NCI-H69 (cell line): ENCODE measurements at regions not wholly inside any gene's neighbourhood (a gene's known extent, or its start where the extent isn't known, plus 50 kb on each side); places are given as distances from the start of the nearest gene placed in this dataset.
"Not testable (repeated sequence)": the region's sequence is repeated elsewhere in the genome, so short reads cannot be mapped to it uniquely, and the experiment has no call there.

Source experiments
- DNase-seq: peaks from one replicate; lab custom pipeline; 2025; lab: John Stamatoyannopoulos, UW

DNA sequence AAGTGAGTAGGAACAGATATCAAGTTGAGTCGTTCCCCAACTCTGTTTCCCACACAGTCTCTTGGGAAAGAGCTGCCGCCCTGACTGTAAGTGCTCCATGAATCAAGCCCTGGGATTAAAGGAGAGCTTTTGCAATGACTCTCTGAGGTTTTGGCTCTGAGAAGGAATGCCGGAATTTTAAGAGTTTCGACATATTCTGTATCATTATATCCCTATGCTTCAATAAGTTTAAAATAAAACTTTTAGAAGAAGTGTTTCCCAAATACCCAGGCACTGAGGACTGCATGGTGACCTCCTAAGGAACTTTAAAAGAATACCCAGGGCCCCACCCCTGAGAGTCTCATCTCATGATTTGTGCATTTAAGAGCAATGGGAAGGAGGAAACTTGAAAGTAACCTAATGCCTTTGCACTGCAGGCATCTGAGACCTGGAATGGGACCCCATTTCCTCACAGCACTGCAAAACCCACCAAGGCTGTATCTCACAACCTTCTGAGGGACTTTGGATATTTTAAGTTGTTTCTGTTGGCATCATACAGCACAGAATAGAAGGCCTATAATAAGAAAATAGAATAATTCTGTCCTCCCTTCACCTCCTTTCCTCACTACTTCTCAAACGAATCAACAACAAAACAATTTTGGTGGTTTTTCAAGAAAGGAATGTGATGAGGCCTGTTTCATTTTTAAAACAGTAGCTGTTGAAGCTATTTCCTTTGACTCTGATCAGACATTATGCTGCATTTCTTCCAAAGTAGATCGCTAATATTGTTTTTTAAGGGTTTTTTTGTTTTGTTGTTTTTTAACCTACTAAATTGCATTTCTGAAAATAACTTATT is 121.2 kb downstream of the GASK1B start:
- DNase-seq = no peak

DNA sequence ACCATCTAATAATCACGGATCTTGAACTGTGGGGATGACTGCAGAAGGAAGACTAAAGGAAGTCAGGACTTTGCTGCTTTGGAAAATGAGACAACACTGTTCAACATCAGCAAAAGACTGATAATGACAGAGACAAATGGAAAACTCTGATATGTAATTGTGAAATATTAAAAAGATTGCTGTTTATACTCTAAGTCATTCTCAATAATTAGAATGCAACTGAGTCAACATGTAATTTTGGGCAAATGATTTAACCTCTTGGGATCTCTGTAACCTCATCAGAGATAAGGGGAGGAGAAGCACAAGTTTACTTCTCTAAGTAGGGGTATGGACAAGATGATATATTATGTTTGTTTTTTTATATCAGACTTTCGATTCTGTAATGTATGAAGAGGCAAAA is 121.9 kb downstream of the GASK1B start:
- no peak for DNase-seq

- DNase-seq = no peak
Observed at GRCh38 chr4:158046345-158046744, 126.5 kb downstream of the GASK1B start.

DNA sequence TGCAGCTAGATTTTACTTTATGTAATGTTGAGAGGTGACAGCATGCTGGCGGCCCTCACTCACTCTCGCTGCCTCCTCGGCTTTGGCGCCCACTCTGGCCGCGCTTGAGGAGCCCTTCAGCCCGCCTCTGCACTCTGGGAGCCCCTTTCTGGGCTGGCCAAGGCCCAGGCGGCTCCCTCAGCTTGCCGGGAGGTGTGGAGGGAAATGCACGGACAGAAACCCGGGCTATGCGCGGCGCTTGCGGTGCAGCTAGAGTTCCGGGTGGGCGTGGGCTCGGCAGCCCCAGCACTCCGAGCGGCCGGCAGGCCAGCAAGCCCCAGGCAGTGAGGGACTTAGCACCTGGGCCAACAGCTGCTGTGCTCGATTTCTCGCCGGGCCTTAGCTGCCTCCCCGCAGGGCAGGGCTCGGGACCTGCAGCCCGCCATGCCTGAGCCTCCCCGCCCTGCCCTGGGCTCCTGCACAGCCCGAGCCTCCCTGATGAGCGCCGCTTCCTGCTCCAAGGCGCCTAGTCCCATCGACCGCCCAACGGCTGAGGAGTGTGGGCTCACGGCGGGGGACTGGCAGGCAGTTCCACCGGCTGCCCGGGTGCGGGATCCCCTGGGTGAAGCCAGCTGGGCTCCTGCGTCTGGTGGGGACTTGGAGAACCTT is 128.7 kb downstream of the GASK1B start:
- DNase-seq = no peak

DNA sequence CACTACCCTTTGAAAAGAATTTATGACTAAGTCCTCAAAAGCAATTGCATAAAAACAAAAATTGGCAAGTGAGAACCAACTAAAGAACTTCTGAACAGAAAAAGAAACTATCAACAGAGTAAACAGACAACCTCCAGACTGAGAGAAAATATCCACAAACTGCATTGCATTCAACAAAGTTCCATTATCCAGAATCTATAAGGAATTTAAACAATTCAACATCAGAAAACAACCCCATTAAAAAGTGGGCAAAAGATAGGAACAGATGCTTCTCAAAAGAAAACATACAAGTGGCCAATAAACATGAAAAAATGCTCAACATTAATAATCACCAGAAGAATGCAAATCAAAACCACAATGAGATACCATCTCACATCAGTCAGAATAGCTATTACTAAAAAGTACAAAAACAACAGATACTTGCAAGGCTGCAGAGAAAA is 130.2 kb downstream of the GASK1B start:
- no peak for DNase-seq

GRCh38 chr4:158038718-158039117 is 134.1 kb downstream of the GASK1B start:
- no peak for DNase-seq

GRCh38 chr4:158036998-158037397 is 135.8 kb downstream of the GASK1B start:
- no peak for DNase-seq

DNA sequence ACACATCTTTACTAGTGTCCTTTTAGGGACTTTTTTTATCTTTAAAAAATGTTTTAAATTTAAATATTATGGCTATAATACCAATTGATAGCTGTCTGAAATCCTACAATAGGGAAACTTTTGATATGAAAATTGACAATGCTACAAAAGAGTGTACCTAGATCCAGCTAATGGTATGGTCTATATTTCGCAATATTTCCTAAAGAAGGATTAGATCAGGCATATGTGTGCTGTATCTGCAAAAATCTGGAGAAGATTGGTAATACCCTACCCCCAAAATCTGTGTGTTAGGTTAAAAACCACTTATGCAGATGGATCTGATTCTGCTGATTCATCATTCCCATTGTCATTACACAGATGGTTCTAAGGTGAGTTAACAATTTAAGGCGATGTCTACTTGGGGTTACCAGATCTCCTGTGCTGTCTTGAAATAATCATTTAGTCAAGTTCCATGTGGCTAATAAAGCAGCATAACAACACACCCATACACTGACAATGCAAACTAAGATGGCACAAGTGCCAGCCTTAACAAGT is 137.1 kb downstream of the GASK1B start:
- no peak for DNase-seq

DNA sequence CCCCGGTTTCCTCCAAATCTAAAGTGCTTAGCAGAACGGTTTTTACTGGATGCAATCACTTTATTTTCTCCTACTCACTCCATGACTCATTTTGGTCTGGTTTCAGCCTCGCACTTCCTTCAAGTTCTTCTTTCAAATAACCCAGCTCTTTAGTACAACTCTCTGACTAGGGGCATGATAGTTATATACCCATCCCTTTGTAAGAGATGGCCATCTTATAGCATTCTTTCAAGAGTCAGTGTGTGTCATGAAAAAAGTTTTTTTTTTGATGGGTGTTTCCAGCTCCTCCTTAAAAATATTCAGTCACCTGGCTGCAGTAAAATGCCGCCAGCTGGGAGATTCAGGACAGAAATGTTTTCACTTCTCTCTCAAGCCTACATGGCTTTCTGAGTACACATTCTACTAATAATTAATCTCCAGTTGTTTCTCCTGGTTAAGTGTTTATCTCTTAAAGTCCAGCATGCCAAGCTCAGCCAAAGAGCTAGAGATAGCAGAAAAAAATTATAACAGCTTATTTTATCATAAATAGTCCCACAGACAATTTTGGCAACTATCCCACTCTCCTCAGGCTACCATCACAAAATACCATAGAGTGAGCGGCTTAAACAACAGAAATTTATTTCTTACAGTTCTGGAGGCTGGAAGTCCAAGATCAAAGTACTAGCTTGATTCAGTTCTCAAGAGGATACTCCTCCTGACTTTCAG is 139.3 kb downstream of the GASK1B start:
- no peak for DNase-seq

DNA sequence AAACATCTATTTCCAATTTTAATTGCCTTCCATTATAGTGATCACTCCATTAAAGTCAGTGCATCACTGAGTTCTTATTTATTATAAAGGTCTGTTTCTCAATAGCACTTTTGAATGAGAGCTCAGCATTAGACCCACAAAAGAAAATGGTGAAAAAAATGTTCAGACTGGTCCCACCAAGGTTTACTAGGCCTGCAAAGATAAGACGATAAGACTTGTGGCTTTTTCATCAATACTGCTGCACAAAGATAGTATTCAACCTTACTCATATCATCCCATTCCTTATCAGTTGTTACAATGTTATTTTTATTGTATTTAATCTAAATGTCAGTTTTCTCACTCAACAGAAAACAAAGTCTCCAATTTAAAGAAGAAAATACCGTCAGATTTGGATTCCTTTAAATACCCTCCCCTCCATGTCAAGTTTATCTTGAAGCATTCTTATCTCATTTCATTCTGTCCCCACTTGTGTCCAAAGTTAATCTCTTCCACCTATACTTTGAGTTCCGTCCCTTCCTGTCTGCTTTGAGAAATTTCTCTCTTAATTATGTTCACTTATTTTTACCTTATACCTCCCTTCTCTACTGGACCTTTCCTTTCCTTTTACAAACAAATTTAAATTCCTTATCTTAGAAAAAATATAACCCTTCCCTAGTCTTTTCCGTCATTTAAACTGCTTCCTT is 140.0 kb downstream of the GASK1B start:
- DNase-seq = no peak

- not testable (repeated sequence) for DNase-seq
Observed at GRCh38 chr4:158028381-158028780, 144.4 kb downstream of the GASK1B start.

GRCh38 chr4:158025131-158025530 is 147.7 kb downstream of the GASK1B start:
- DNase-seq = peak; percentile 27

- peak; percentile 13 for DNase-seq
Observed at GRCh38 chr4:158020734-158021346, 152.0 kb downstream of the GASK1B start.

DNA sequence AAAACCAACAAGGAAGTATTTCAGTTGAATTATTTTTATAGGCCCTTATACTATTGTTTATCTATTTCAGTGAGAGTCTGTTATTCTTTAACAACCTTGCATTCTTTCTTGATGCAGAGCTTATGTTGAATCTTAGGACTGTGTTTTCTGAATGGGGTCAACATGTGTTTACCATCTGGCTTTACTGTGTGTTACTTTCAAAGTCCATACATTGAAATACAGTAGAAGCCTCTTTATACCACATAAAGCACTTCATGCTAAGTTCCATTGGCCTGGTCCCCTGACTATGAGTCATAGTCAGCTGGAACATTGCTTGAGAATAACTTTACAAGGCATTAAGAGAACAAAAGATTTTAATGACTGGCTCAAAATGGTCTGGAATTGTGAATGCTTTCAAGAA is 152.6 kb downstream of the GASK1B start:
- DNase-seq = peak; percentile 53

DNA sequence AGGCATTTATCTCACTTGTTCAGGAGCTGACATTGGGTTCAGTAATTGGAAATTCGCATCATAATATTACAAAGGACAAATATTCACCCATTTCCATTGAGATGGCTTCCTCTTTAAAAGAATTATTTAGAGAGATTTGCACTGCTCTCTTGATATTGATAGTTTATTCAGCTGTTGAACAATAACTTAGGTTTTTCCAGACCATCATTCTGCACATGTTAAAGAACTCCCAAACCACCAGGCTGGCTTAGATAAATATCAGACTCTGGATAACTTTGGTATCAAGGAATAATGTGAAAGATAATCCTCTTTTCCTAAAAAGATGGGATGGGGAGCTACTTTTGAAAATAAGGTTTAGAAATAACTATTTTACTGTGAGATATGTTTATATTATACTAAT is 154.0 kb downstream of the GASK1B start:
- no peak for DNase-seq

DNA sequence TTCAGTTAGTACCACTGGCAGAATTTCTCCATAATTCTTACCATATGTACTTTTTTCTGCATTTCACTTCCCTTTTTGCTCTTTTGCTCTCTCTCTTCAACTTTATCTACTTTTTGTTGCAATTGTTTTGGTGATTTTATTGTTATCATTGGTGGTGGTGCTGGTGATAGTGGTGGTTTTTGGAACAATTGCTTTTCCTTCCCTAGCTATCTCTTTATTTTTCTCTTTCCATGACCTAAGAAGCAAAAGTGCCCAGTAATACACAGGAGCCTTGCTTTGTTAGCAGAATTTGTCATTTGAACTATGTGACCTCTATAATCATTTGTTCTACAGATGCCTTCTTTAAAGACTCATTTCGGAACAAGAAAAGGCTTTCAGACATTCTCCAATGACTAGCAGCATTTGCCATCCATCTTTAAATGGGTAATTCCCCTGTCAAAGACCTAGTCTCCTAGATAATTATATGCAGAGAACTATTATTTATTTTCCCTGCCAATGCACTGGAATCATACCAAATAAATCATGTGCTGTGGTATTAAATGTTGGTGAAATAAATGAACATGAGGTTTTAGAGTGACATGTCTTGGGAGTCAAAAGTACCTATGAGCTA is 154.5 kb downstream of the GASK1B start:
- peak; percentile 14 for DNase-seq

- no peak for DNase-seq
Observed at GRCh38 chr4:158016511-158016910, 156.3 kb downstream of the GASK1B start.

- no peak for DNase-seq
Observed at GRCh38 chr4:158015241-158015640, 157.6 kb downstream of the GASK1B start.

GRCh38 chr4:158013858-158014257 is 159.0 kb downstream of the GASK1B start:
- DNase-seq = no peak

DNA sequence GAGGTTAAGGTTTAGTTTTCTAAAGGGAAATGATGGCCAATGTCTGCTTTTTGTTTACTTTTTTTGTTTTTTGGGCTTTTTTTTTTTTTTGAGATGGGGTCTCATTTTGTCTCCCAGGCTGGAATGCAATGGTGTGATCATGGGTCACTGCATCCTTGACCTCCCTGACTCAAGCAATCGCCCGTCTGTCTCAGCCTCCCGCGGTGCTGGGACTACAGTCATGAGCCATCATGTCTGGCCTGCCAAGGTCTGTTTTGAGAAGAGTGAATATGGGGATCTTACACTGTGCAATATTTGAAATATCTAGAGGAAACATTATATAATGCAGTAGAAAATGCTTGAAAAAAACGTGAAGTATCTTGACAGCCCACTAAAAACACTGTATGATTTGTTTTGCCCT is 162.5 kb downstream of the GASK1B start:
- no peak for DNase-seq

DNA sequence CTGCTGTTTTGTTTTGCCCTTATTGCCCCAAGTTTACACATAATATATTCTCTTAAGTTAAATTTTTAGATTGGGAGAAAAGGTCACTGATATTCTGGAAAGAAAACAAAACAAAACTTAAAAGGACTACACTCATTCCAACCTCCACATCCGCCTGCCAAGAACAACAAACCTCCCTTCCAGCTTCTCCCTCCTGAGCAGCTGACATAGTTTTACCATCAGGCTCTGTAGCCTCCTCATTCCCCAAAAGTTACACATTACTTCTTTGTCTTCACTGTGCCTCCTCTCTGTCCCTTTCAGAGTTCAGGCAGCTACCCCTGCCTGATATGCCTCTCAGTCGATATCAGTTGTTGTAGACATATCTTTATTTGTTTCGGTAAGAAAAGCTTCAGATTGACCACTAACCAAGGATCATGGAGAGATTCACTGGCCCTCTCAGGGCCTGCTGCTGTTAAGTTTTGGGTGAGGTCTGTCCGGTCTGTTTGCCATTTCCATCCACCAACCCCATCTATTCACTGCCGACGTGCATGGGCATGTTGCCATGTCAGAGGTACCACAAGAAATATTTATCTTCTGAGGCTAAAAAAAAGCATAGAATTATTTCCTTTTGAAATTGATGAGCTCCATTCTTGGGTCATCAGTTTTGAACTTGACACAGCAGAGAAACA is 164.1 kb downstream of the GASK1B start:
- no peak for DNase-seq
